Ovary (tissue), 3 donors: ENCODE measurements at regions not wholly inside any gene's neighbourhood (a gene's known extent, or its start where the extent isn't known, plus 50 kb on each side); places are given as distances from the start of the nearest gene placed in this dataset.

ENCODE experiments used
- POLR2A ChIP-seq: fragments of 450-650 bp; IDR thresholded peaks from one replicate; pipeline ENCODE4 v1.6.1; 2017; ENCODE audit warnings: antibody characterized with exemption, mild to moderate bottlenecking, moderate library complexity
- TF ChIP-seq, protein P1 (sequence below), 3 donors: fragments of 450-650 bp in 2 of 3; fragments of 200-600 bp in 1 of 3; IDR thresholded peaks; one replicate each; pipeline versions ENCODE4 v1.5.1 to v1.8.0; 2016 to 2022; ENCODE audit warnings: antibody characterized with exemption in 3 of 3, mild to moderate bottlenecking in 1 of 3
- donor health status: DM: no; HTN: no; CAD: no.

DNA sequence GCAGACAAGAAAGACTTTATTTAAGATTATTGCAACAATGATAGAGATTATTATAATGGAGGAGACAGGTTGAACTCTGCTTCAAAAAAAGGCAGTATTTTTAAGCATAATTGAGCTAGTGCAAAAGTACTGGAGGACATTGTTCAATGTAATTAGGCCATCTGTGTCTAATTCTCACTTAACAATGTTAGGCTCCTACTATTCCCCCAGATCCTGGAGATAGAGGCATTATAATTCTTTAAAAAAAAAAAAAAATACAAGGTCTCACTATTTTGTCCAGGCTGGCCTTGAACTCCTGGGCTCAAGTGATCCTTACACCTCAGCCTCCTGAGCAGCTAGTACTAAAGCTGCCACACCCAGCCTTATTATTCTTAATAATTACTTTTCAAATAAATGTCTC lies 193.4 kb upstream of the NUDT12 start:
- TF ChIP-seq POLR2A: no peak
- TF ChIP-seq, protein P1, sequence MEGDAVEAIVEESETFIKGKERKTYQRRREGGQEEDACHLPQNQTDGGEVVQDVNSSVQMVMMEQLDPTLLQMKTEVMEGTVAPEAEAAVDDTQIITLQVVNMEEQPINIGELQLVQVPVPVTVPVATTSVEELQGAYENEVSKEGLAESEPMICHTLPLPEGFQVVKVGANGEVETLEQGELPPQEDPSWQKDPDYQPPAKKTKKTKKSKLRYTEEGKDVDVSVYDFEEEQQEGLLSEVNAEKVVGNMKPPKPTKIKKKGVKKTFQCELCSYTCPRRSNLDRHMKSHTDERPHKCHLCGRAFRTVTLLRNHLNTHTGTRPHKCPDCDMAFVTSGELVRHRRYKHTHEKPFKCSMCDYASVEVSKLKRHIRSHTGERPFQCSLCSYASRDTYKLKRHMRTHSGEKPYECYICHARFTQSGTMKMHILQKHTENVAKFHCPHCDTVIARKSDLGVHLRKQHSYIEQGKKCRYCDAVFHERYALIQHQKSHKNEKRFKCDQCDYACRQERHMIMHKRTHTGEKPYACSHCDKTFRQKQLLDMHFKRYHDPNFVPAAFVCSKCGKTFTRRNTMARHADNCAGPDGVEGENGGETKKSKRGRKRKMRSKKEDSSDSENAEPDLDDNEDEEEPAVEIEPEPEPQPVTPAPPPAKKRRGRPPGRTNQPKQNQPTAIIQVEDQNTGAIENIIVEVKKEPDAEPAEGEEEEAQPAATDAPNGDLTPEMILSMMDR (IDR thresholded peaks at IDR 0.05): no peak
